ENCODE measurements at regions not wholly inside any gene's neighbourhood (a gene's known extent, or its start where the extent isn't known, plus 50 kb on each side); places are given as distances from the start of the nearest gene placed in this dataset.
"Not testable (repeated sequence)": the region's sequence is repeated elsewhere in the genome, so short reads cannot be mapped to it uniquely, and the experiment has no call there.

DNA sequence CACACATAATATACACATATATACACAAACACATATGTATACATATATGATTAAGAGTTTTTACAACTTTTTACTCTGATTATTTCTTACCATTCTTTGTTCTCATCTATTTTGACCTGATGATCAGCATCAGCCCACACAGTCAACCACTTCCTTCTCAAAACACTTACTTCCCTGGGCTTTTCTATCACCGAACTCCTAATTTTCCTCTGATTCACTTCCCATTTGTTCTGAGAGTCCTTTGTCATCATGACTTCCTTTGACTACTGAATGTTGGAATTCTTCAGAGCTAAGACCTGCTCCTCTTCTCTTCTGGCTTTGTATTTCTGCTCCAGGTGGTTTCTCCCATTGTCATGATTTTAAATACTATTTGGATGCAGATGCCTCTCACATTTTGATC, 209.5 kb upstream of the AFF2 start:
- Histone ChIP-seq H3K4me2 (ENCODE audit: low read length) (no peak overlapping the region), H3K27ac (ENCODE audit: low read depth, low read length, poor library complexity, severe bottlenecking) (no peak overlapping the region), H3K27me3 (ENCODE audit: insufficient read depth, low read length) (no peaks in the 10 kb centered on the region), H3K79me2 (ENCODE audit: insufficient read depth, low read length) (no peaks in the 10 kb centered on the region), H3K4me3 (ENCODE audit: low read depth, low read length, poor library complexity, severe bottlenecking) (no peak overlapping the region), H3K9me2 (ENCODE audit: low read depth, low read length) (no peaks in the 10 kb centered on the region), H2AFZ (ENCODE audit: low read length) (no peak overlapping the region), H3F3A (ENCODE audit: insufficient read depth, low read length) (no peaks in the 10 kb centered on the region), H3K9me3 (ENCODE audit: low read length) (no peaks in the 10 kb centered on the region), H3K36me3 (ENCODE audit: insufficient read depth, low read length) (no peaks in the 10 kb centered on the region), H4K20me1 (ENCODE audit: insufficient read depth, low read length) (no peaks in the 10 kb centered on the region), H3K9ac (ENCODE audit: low read length) (no peak overlapping the region), H3K4me1 (ENCODE audit: insufficient read depth, low read length, severe bottlenecking) (no peaks in the 10 kb centered on the region)
- TF ChIP-seq, protein P1, sequence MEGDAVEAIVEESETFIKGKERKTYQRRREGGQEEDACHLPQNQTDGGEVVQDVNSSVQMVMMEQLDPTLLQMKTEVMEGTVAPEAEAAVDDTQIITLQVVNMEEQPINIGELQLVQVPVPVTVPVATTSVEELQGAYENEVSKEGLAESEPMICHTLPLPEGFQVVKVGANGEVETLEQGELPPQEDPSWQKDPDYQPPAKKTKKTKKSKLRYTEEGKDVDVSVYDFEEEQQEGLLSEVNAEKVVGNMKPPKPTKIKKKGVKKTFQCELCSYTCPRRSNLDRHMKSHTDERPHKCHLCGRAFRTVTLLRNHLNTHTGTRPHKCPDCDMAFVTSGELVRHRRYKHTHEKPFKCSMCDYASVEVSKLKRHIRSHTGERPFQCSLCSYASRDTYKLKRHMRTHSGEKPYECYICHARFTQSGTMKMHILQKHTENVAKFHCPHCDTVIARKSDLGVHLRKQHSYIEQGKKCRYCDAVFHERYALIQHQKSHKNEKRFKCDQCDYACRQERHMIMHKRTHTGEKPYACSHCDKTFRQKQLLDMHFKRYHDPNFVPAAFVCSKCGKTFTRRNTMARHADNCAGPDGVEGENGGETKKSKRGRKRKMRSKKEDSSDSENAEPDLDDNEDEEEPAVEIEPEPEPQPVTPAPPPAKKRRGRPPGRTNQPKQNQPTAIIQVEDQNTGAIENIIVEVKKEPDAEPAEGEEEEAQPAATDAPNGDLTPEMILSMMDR (IDR thresholded peaks at IDR 0.05; ENCODE audit: low read length), result no peak
- TF ChIP-seq EZH2 (IDR thresholded peaks at IDR 0.05; ENCODE audit: borderline replicate concordance, low read length), result no peak

DNA sequence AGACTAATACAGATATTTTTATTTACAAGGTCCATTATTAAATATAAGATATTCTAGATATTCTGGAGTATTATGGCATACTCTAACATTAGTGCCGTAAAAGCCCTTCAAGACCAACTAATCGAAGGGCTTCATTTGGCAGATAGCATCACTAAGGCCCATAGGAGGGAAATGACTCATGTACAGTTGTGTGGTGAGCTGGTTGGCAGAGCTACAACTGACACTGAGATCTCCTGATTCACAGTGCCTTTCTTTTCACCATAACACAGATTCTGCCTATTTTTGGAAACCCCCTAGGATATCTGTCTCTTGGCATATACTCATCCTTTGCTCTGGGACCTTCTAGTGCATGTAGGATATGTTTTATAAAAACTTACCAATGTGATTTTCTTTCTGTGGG, 201.7 kb upstream of the AFF2 start:
- H3F3A ChIP-seq (ENCODE audit: insufficient read depth, low read length), result no peaks in the 10 kb centered on the region
- H3K27ac ChIP-seq (ENCODE audit: low read depth, low read length, poor library complexity, severe bottlenecking), result no peak overlapping the region
- H2AFZ ChIP-seq (ENCODE audit: low read length), result no peak overlapping the region
- H3K27me3 ChIP-seq (ENCODE audit: insufficient read depth, low read length), result no peaks in the 10 kb centered on the region
- no peaks in the 10 kb centered on the region for H4K20me1 ChIP-seq (ENCODE audit: insufficient read depth, low read length)
- no peak overlapping the region for H3K4me3 ChIP-seq (ENCODE audit: low read depth, low read length, poor library complexity, severe bottlenecking)
- H3K4me2 ChIP-seq (ENCODE audit: low read length), result no peak overlapping the region
- H3K9me2 ChIP-seq (ENCODE audit: low read depth, low read length), result no peaks in the 10 kb centered on the region
- TF ChIP-seq, protein P1 (IDR thresholded peaks at IDR 0.05; ENCODE audit: low read length), result no peak
- no peak for TF ChIP-seq EZH2 (IDR thresholded peaks at IDR 0.05; ENCODE audit: borderline replicate concordance, low read length)
- no peaks in the 10 kb centered on the region for H3K79me2 ChIP-seq (ENCODE audit: insufficient read depth, low read length)
- no peak overlapping the region for H3K9ac ChIP-seq (ENCODE audit: low read length)
- H3K36me3 ChIP-seq (ENCODE audit: insufficient read depth, low read length), result no peaks in the 10 kb centered on the region
- H3K4me1 ChIP-seq (ENCODE audit: insufficient read depth, low read length, severe bottlenecking), result no peaks in the 10 kb centered on the region
- H3K9me3 ChIP-seq (ENCODE audit: low read length), result no peaks in the 10 kb centered on the region

DNA sequence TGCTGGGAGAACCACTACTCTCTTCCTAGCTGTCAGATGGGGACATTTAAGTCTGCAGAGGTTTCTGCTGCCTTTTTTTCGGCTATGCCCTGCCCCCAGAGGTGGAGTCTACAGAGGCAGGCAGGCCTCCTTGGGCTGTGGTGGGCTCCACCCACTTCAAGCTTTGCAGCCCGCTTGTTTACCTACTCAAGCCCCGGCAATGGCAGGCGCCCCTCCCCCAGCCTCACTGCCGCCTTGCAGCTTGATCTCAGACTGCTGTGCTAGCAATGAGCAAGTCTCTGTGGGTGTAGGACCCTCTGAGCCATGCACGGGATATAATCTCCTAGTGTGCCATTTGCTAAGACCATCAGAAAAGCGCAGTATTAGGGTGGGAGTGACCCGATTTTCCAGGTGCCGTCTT, 195.2 kb upstream of the AFF2 start:
- not testable (repeated sequence) for H3K9ac ChIP-seq (ENCODE audit: low read length)

DNA sequence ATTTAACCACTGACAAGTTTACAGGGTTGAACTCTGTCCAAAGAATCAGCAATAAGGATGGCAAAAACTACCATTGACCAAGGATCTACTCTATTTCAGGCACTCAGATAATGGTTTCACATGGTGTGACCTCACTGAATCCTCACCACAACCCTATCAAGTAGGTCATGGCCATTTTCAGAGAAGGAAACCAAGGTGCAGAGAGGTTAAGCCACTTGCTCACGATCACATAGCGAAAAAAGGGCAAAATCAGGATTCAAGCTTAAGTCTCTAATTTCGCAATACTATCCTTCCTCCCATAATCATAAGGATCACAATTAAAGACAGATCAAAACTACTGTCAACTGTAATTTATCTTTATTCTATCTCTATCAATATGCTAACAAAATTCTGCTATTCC, 191.0 kb upstream of the AFF2 start:
- no peaks in the 10 kb centered on the region for H3F3A ChIP-seq (ENCODE audit: insufficient read depth, low read length)
- no peak overlapping the region for H3K27ac ChIP-seq (ENCODE audit: low read depth, low read length, poor library complexity, severe bottlenecking)
- no peak overlapping the region for H3K9ac ChIP-seq (ENCODE audit: low read length)
- H3K4me2 ChIP-seq (ENCODE audit: low read length), result no peak overlapping the region
- H4K20me1 ChIP-seq (ENCODE audit: insufficient read depth, low read length), result no peaks in the 10 kb centered on the region
- H3K4me1 ChIP-seq (ENCODE audit: insufficient read depth, low read length, severe bottlenecking), result peaks cover 22% of the 10 kb centered on the region
- no peaks in the 10 kb centered on the region for H3K27me3 ChIP-seq (ENCODE audit: insufficient read depth, low read length)
- no peaks in the 10 kb centered on the region for H3K36me3 ChIP-seq (ENCODE audit: insufficient read depth, low read length)
- H3K4me3 ChIP-seq (ENCODE audit: low read depth, low read length, poor library complexity, severe bottlenecking), result no peak overlapping the region
- no peaks in the 10 kb centered on the region for H3K9me3 ChIP-seq (ENCODE audit: low read length)
- no peak for TF ChIP-seq EZH2 (IDR thresholded peaks at IDR 0.05; ENCODE audit: borderline replicate concordance, low read length)
- TF ChIP-seq, protein P1 (IDR thresholded peaks at IDR 0.05; ENCODE audit: low read length), result no peak
- no peaks in the 10 kb centered on the region for H3K9me2 ChIP-seq (ENCODE audit: low read depth, low read length)
- no peak overlapping the region for H2AFZ ChIP-seq (ENCODE audit: low read length)
- no peaks in the 10 kb centered on the region for H3K79me2 ChIP-seq (ENCODE audit: insufficient read depth, low read length)

More for the DNA sequence above, 195.2 kb upstream of the AFF2 start:
- H3K4me1 ChIP-seq (ENCODE audit: insufficient read depth, low read length, severe bottlenecking); H3K36me3 ChIP-seq (ENCODE audit: insufficient read depth, low read length); H3K27me3 ChIP-seq (ENCODE audit: insufficient read depth, low read length); H3K4me2 ChIP-seq (ENCODE audit: low read length); H4K20me1 ChIP-seq (ENCODE audit: insufficient read depth, low read length); H3F3A ChIP-seq (ENCODE audit: insufficient read depth, low read length); H2AFZ ChIP-seq (ENCODE audit: low read length); H3K9me3 ChIP-seq (ENCODE audit: low read length); H3K4me3 ChIP-seq (ENCODE audit: low read depth, low read length, poor library complexity, severe bottlenecking); H3K9me2 ChIP-seq (ENCODE audit: low read depth, low read length); H3K79me2 ChIP-seq (ENCODE audit: insufficient read depth, low read length); H3K27ac ChIP-seq (ENCODE audit: low read depth, low read length, poor library complexity, severe bottlenecking): not testable (repeated sequence)

All from OCI-LY1 (cell line).